HEK293T (cell line): ENCODE measurements at regions not wholly inside any gene's neighbourhood (a gene's known extent, or its start where the extent isn't known, plus 50 kb on each side); places are given as distances from the start of the nearest gene placed in this dataset.
"Not testable (repeated sequence)": the region's sequence is repeated elsewhere in the genome, so short reads cannot be mapped to it uniquely, and the experiment has no call there.

Experiments
- CTCF ChIA-PET: fragments of 350-600 bp; formaldehyde crosslinking; extraction: SDS; loops from one replicate; lab custom pipeline; 2021; ENCODE audit warnings: antibody characterized with exemption, inconsistent platforms; lab: Yijun Ruan, JAX
- POLR2A ChIA-PET: fragments of 350-600 bp; formaldehyde crosslinking; extraction: SDS; loops from one replicate; lab custom pipeline; 2020; ENCODE audit warnings: antibody characterized with exemption, inconsistent platforms; lab: Yijun Ruan, JAX
- DNase-seq: peaks from one replicate; pipeline ENCODE4 v3.0.0; 2012; ENCODE audit warnings: mixed read lengths; ENCODE audit errors: extremely low spot score
- ARNT ChIP-seq: fragments of 450-650 bp; IDR thresholded peaks from 2 replicates; pipeline ENCODE4 v1.6.1; 2017; ENCODE audit warnings: mild to moderate bottlenecking
- BHLHE40 ChIP-seq: fragments of 450-650 bp; IDR thresholded peaks from 2 replicates; pipeline ENCODE4 v1.6.1; 2016; ENCODE audit warnings: mild to moderate bottlenecking, moderate library complexity, borderline replicate concordance
- CTBP1 ChIP-seq: fragments of 450-650 bp; IDR thresholded peaks from 2 replicates; pipeline ENCODE4 v1.6.1; 2016; ENCODE audit warnings: borderline replicate concordance
- ELF4 ChIP-seq: fragments of 450-650 bp; IDR thresholded peaks from 2 replicates; pipeline ENCODE4 v1.6.1; 2017; ENCODE audit warnings: antibody characterized with exemption
- FOXA1 ChIP-seq: fragments of 450-650 bp; IDR thresholded peaks from 2 replicates; pipeline ENCODE4 v1.6.1; 2016; ENCODE audit warnings: mild to moderate bottlenecking
- FOXK2 ChIP-seq: fragments of 450-650 bp; IDR thresholded peaks from 2 replicates; pipeline ENCODE4 v1.6.1; 2016; ENCODE audit warnings: mild to moderate bottlenecking
- FOXM1 ChIP-seq: fragments of 450-650 bp; IDR thresholded peaks from 2 replicates; pipeline ENCODE4 v1.6.1; 2017; ENCODE audit warnings: mild to moderate bottlenecking, borderline replicate concordance
- HDGF ChIP-seq: fragments of 450-650 bp; IDR thresholded peaks from 2 replicates; pipeline ENCODE4 v1.6.1; 2017; ENCODE audit warnings: antibody characterized with exemption, borderline replicate concordance
- L3MBTL2 ChIP-seq: fragments of 450-650 bp; conservative IDR thresholded peaks from 2 replicates; pipeline ENCODE4 v1.6.1; 2016; ENCODE audit warnings: mild to moderate bottlenecking
- LEF1 ChIP-seq: fragments of 450-650 bp; IDR thresholded peaks from 2 replicates; pipeline ENCODE4 v1.6.1; 2017; ENCODE audit warnings: mild to moderate bottlenecking, borderline replicate concordance
- NFRKB ChIP-seq: fragments of 450-650 bp; IDR thresholded peaks from 2 replicates; pipeline ENCODE4 v1.6.1; 2016; ENCODE audit warnings: mild to moderate bottlenecking, moderate library complexity
- SP1 ChIP-seq: fragments of 450-650 bp; IDR thresholded peaks from 2 replicates; pipeline ENCODE4 v1.6.1; 2017
- SUZ12 ChIP-seq: fragments of 450-650 bp; IDR thresholded peaks from 2 replicates; pipeline ENCODE4 v1.6.1; 2016; ENCODE audit warnings: mild to moderate bottlenecking
- TARDBP ChIP-seq: fragments of 450-650 bp; IDR thresholded peaks from 2 replicates; pipeline ENCODE4 v1.6.1; 2016
- ZNF384 ChIP-seq: fragments of 450-650 bp; IDR thresholded peaks from 2 replicates; pipeline ENCODE4 v1.6.1; 2016
- TF ChIP-seq, protein P1 (sequence below): fragments of 450-650 bp; IDR thresholded peaks from 2 replicates; pipeline ENCODE4 v1.6.1; 2016

DNA sequence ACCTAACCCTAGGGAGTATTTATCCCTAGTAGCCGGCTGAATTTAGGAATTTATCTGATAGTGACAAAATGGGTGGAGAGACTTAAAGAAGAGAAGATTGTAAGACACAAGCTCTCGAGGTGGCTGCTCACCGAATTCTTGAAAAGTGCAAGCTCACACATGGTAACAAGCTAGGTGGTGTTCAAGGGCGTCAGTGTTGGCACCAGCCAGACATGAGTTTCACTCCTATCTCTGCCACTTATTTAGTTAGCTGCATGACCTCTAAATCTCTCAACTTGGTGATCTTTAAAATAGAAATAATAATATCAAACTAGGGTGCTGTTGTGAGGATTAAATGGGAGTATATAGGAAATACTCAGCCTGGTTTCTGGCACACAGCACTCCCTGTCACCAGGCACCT is 102.6 kb upstream of the APCDD1 start:
- TF ChIP-seq SUZ12 (no peak), CTBP1 (no peak), FOXM1 (no peak), ARNT (no peak), ELF4 (no peak), NFRKB (no peak), FOXA1 (no peak), SP1 (no peak), ZNF384 (no peak), TARDBP (no peak), BHLHE40 (no peak), HDGF (no peak), L3MBTL2 (no peak), LEF1 (no peak), FOXK2 (no peak)
- TF ChIP-seq, protein P1, sequence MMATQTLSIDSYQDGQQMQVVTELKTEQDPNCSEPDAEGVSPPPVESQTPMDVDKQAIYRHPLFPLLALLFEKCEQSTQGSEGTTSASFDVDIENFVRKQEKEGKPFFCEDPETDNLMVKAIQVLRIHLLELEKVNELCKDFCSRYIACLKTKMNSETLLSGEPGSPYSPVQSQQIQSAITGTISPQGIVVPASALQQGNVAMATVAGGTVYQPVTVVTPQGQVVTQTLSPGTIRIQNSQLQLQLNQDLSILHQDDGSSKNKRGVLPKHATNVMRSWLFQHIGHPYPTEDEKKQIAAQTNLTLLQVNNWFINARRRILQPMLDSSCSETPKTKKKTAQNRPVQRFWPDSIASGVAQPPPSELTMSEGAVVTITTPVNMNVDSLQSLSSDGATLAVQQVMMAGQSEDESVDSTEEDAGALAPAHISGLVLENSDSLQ: no peak
- ChIA-PET POLR2A (no interaction called here), CTCF (no interaction called here)
- no peak for DNase-seq

DNA sequence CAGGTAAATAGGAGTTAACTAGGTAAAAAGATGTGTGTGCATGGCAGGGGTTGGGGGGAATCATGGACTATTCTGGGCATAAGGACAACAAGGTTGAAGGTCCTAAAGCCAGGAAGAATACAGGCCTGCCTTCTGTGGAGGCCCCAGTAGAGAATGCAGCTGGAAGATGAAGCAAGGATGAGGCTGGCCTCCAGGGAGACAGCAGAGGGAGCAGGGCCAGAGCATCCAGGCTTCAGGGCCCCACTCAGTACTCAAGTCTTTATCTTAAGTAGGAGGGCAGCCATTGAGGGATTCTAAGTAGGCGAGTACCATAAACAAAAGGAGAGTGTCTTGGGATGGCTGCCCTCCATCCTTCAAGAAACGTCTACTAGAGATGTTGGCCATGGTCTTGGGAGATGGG is 101.8 kb upstream of the APCDD1 start:
- TF ChIP-seq FOXK2 (no peak), ZNF384 (no peak), SUZ12 (no peak), SP1 (no peak), L3MBTL2 (no peak), FOXA1 (no peak), BHLHE40 (no peak), CTBP1 (no peak), TARDBP (no peak), ARNT (no peak), LEF1 (no peak), HDGF (no peak), FOXM1 (no peak), ELF4 (no peak), NFRKB (no peak)
- TF ChIP-seq, protein P1: no peak
- ChIA-PET POLR2A (no interaction called here), CTCF (no interaction called here)
- no peak for DNase-seq

DNA sequence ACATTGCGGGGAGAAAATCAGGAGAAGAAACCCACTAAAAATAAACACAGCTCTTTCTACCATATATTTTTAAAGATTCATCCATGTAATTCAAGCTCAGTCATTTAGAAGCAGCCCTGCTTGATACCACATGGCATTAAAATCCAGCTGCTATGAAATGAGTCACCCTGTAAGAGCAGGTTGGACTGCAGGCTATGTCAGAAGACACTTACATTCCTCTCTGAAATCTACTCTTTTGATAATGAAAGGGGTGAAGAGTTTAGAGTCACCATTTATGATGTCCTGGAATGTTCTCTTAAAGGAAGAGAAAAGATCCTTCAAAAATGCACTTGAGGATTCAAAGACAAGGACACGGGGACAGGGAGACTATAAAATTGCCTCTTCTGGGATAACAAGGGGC is 100.6 kb upstream of the APCDD1 start:
- no peak for DNase-seq
- ChIA-PET POLR2A (no interaction called here), CTCF (no interaction called here)
- TF ChIP-seq FOXA1: no peak
- no peak for TF ChIP-seq TARDBP
- TF ChIP-seq ELF4: no peak
- no peak for TF ChIP-seq SP1
- no peak for TF ChIP-seq ZNF384
- no peak for TF ChIP-seq ARNT
- no peak for TF ChIP-seq CTBP1
- no peak for TF ChIP-seq LEF1
- TF ChIP-seq FOXK2: no peak
- TF ChIP-seq, protein P1: no peak
- no peak for TF ChIP-seq NFRKB

DNA sequence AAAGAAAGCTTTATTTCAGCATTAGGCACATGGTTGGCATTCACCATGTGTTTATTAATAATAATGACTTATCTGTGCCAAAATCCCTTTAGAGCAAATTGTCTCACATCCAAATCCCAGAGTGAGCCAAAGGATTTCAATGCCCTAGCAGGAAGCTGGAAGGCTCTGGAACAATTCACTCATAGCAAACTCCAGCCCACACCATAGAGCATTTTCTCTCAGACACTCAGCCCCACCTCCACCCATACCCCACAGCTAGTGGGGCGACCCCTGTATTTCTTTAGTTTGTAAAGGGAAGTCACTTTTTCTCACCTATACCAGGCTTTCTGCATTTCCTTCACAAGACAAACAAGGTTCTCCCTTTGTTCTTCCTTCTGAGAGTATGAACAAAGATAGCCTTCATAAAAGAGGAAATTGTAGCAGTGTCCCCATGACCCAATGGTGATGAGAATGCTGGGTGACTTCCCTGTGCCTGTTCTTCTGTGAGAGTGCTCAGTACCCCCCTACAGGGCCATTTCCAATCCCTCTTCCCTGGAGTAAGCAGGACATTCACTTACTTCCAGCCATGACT is 100.1 kb upstream of the APCDD1 start:
- DNase-seq: no peak
- POLR2A ChIA-PET: no interaction called here
- TF ChIP-seq SUZ12: no peak
- no peak for TF ChIP-seq FOXA1
- no peak for TF ChIP-seq CTBP1
- TF ChIP-seq NFRKB: no peak
- TF ChIP-seq FOXK2: no peak
- no peak for TF ChIP-seq FOXM1
- CTCF ChIA-PET: no interaction called here

DNA sequence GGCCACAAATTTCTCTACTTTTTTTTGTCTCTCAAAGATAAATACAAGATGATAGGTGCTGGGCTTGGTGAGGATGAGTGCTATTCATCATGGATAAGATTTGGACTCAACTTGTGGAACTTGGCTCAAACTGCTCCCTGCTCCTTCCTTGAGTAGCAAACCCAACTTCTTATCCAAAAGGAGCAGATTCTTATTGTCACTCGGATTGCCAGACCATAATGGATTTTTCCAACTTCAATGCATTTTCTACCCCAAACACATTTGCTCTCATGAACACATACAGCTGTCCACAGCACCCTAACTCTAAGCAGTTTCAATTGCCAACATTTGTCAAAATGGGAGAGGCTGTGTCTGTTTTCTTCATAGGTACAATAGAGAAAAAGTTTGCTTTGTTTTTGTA is 99.5 kb upstream of the APCDD1 start:
- DNase-seq: no peak
- no peak for TF ChIP-seq HDGF
- no peak for TF ChIP-seq SP1
- no peak for TF ChIP-seq FOXK2
- no peak for TF ChIP-seq FOXA1
- TF ChIP-seq, protein P1: no peak
- TF ChIP-seq TARDBP: no peak
- TF ChIP-seq NFRKB: no peak
- no peak for TF ChIP-seq BHLHE40
- no peak for TF ChIP-seq ARNT
- TF ChIP-seq ZNF384: no peak
- TF ChIP-seq L3MBTL2: no peak
- no peak for TF ChIP-seq LEF1
- TF ChIP-seq ELF4: no peak
- no peak for TF ChIP-seq FOXM1
- TF ChIP-seq SUZ12: no peak
- no peak for TF ChIP-seq CTBP1
- ChIA-PET POLR2A (no interaction called here), CTCF (no interaction called here)

DNA sequence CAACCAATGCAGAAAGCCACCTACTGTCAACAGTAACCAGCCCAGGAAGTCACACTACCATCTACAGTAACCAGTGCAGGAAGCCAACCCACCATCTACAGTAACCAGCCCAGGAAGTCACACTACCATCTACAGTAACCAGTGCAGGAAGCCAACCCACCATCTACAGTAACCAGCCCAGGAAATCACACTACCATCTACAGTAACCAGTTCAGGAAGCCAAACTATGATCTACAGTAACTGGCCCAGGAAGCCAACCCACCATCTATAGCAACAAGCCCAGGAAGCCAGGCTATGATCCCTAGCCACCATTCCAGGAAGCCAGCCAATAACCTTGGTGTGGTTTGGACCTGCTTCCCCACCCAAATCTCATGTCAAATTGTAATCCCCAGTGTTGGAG is 97.4 kb upstream of the APCDD1 start:
- POLR2A ChIA-PET, CTCF ChIA-PET, DNase-seq: not testable (repeated sequence)
